K562 (cell line): ENCODE measurements at regions not wholly inside any gene's neighbourhood (a gene's known extent, or its start where the extent isn't known, plus 50 kb on each side); places are given as distances from the start of the nearest gene placed in this dataset.

Experiments
- ATAC-seq: fragments of 200-7000 bp; cut with Tn5 transposase; 3 replicates; pipeline ENCODE4 v1.9.1; 2020; ENCODE audit warnings: moderate library complexity
- BruUV-seq: library from RNA; stranded (reverse); fragments of 400-500 nt; replicated peaks from 2 replicates; lab custom pipeline; 2021; lab: Mats Ljungman, UMichigan
- CTCF ChIA-PET: fragments of 300-600 bp; formaldehyde crosslinking; extraction: SDS; loops from one replicate; lab custom pipeline; 2021; ENCODE audit warnings: low intra/inter-chr PET ratio; lab: Yijun Ruan, JAX
- POLR2A ChIA-PET: fragments of 300-600, 350-650 bp; sonication (Branson Sonifier 250); formaldehyde crosslinking; extraction: SDS; loops from one replicate; lab custom pipeline; 2021; ENCODE audit warnings: antibody characterized with exemption, inconsistent platforms; lab: Yijun Ruan, JAX
- DNase-seq, 4 experiments: peaks; one replicate each; pipeline versions ENCODE4 v3.0.0 to v3.0.0-alpha.2; 2011 to 2018; ENCODE audit warnings: low spot score in 3 of 4, mixed read lengths in 3 of 4; ENCODE audit errors: extremely low read depth in 1 of 4
- FAIRE-seq: peaks from 2 replicates; lab custom pipeline; 2011; peaks lifted over from hg19 to GRCh38; lab: Jason Lieb, UNC
- H2AFZ ChIP-seq: 2 replicates; pipeline ENCODE4 v1.6.0; 2011; ENCODE audit warnings: low read depth, low read length, control low read depth, inconsistent platforms
- H3K27ac ChIP-seq: fragments of 200-600 bp; 3 replicates; pipeline ENCODE4 v1.8.0; 2011; ENCODE audit warnings: low read depth, mild to moderate bottlenecking, control low read depth, inconsistent platforms, low read length, moderate library complexity, mixed read lengths; ENCODE audit errors: extremely low read depth
- H3K27me3 ChIP-seq, 2 experiments: fragments of 300-600 bp in 1 of 2; 2 replicates in 1 of 2; 3 replicates in 1 of 2; pipeline versions ENCODE4 v1.6.0 to v1.8.0; 2011; ENCODE audit warnings: inconsistent platforms in 2 of 2, low read length in 2 of 2, mild to moderate bottlenecking in 1 of 2, mixed read lengths in 1 of 2, moderate library complexity in 1 of 2; ENCODE audit not compliant: control insufficient read depth in 2 of 2, insufficient read depth in 2 of 2
- H3K36me3 ChIP-seq: fragments of 300-600 bp; 3 replicates; pipeline ENCODE4 v1.8.0; 2011; ENCODE audit warnings: mild to moderate bottlenecking, low read length, inconsistent platforms; ENCODE audit not compliant: control insufficient read depth, insufficient read depth
- H3K4me1 ChIP-seq, 2 experiments: fragments of 200-600 bp in 1 of 2; replicated peaks in 1 of 2; 2 replicates in 1 of 2; 3 replicates in 1 of 2; pipeline versions ENCODE4 v1.5.1 to v1.8.0; 2011; ENCODE audit warnings: inconsistent platforms in 2 of 2, low read length in 2 of 2, mild to moderate bottlenecking in 1 of 2, mixed read lengths in 1 of 2, moderate library complexity in 1 of 2; ENCODE audit not compliant: control insufficient read depth in 2 of 2, insufficient read depth in 2 of 2
- H3K4me2 ChIP-seq: 2 replicates; pipeline ENCODE4 v1.6.1; 2011; ENCODE audit warnings: low read length, control low read depth, inconsistent platforms, mixed read lengths; ENCODE audit not compliant: insufficient read depth
- H3K4me3 ChIP-seq: fragments of 200-600 bp; sonication (generic), shearing (Covaris generic); 2 replicates; pipeline ENCODE4 v1.5.1; 2016; ENCODE audit warnings: control low read depth, inconsistent platforms
- H3K79me2 ChIP-seq: fragments of 200-600 bp; 3 replicates; pipeline ENCODE4 v1.8.0; 2011; ENCODE audit warnings: low read length, inconsistent platforms; ENCODE audit not compliant: control insufficient read depth, insufficient read depth
- H3K9ac ChIP-seq, 2 experiments: 2 replicates each; pipeline versions ENCODE4 v1.6.0 to v1.6.1; 2011; ENCODE audit warnings: low read depth in 2 of 2, low read length in 2 of 2, control low read depth in 1 of 2, inconsistent platforms in 1 of 2, mild to moderate bottlenecking in 1 of 2, mixed read lengths in 1 of 2; ENCODE audit not compliant: insufficient read depth in 1 of 2
- H3K9me1 ChIP-seq: one replicate; pipeline ENCODE4 v1.6.0; 2011; ENCODE audit warnings: inconsistent platforms, mild to moderate bottlenecking, low read length, moderate library complexity; ENCODE audit not compliant: control insufficient read depth, insufficient read depth
- H3K9me3 ChIP-seq: replicated peaks from 2 replicates; pipeline ENCODE4 v1.5.1; 2011; ENCODE audit warnings: low read depth, low read length, inconsistent platforms; ENCODE audit not compliant: control insufficient read depth, insufficient read depth
- H4K20me1 ChIP-seq: replicated peaks from 2 replicates; pipeline ENCODE4 v1.6.1; 2011; ENCODE audit warnings: low read length, inconsistent platforms, mixed read lengths; ENCODE audit not compliant: control insufficient read depth, insufficient read depth
- CBFA2T3 ChIP-seq: fragments of 450-650 bp; IDR thresholded peaks from 2 replicates; pipeline ENCODE4 v1.6.1; 2017
- MEF2A ChIP-seq: IDR thresholded peaks from 2 replicates; pipeline ENCODE4 v1.6.1; 2011; ENCODE audit warnings: low read depth, mild to moderate bottlenecking, low read length, moderate library complexity; ENCODE audit not compliant: control insufficient read depth
- MTA1 ChIP-seq: fragments of 450-650 bp; IDR thresholded peaks from 2 replicates; pipeline ENCODE4 v1.6.1; 2017; ENCODE audit warnings: borderline replicate concordance
- NFE2 ChIP-seq: IDR thresholded peaks from 2 replicates; pipeline ENCODE4 v1.6.1; 2014; ENCODE audit warnings: antibody characterized with exemption, low read depth
- NR2C2 ChIP-seq, 2 experiments: fragments of 200-800 bp in 1 of 2; sonication (Bioruptor generic) in 1 of 2; sonication (generic) in 1 of 2; formaldehyde crosslinking in 1 of 2; IDR thresholded peaks; 2 replicates each; pipeline versions ENCODE4 v1.6.1 to v1.8.0; 2016 to 2022; ENCODE audit warnings: mild to moderate bottlenecking in 1 of 2, missing compliant biosample characterization in 1 of 2, missing genetic modification characterization in 1 of 2, missing genetic modification reagents in 1 of 2
- PHB ChIP-seq: fragments of 250-450 bp; sonication (Bioruptor Pico); IDR thresholded peaks from 2 replicates; pipeline ENCODE4 v1.5.0; 2021
- STAG1 ChIP-seq: sonication (generic); formaldehyde crosslinking; IDR thresholded peaks from 2 replicates; pipeline ENCODE4 v1.5.0; 2020; ENCODE audit warnings: missing genetic modification reagents, borderline replicate concordance
- ZNF133 ChIP-seq: fragments of 250-450 bp; sonication (Bioruptor Pico); IDR thresholded peaks from 2 replicates; pipeline ENCODE4 v1.4.0; 2020; ENCODE audit warnings: mild to moderate bottlenecking
- ZNF165 ChIP-seq: fragments of 250-450 bp; sonication (Bioruptor Pico); IDR thresholded peaks from 2 replicates; pipeline ENCODE4 v1.4.0; 2020; ENCODE audit warnings: borderline replicate concordance
- ZNF175 ChIP-seq: fragments of 200-800 bp; sonication (Bioruptor generic); IDR thresholded peaks from 2 replicates; pipeline ENCODE4 v1.6.1; 2016; ENCODE audit warnings: low read depth, mild to moderate bottlenecking, missing genetic modification characterization, missing compliant biosample characterization
- ZNF551 ChIP-seq: fragments of 250-450 bp; sonication (Bioruptor Pico); IDR thresholded peaks from 2 replicates; pipeline ENCODE4 v1.5.0; 2021; ENCODE audit warnings: mild to moderate bottlenecking, moderate library complexity
- WGBS: fragments of 100-300 bp; shearing (Covaris generic); methylation state at CpG from one replicate; pipeline ENCODE4 v1.1.6; 2016; ENCODE audit warnings: low coverage, mixed read lengths; ENCODE audit not compliant: insufficient coverage; ENCODE audit errors: missing lambda C conversion rate; 5-methylcytosine and 5-hydroxymethylcytosine counted together
- in situ Hi-C: fragments of 300-500 bp; cut with MboI; formaldehyde crosslinking; loops from 4 replicates; pipeline ENCODE4 v1.15.0; 2018; ENCODE audit warnings: inconsistent platforms, mixed read lengths
- intact Hi-C: fragments of 100-400 bp; cut with micrococcal nuclease; formaldehyde crosslinking; loops from 2 replicates; pipeline ENCODE4 v1.14.2; 2022
- TF ChIP-seq, protein P1 (sequence below): fragments of 250-450 bp; sonication (Bioruptor Pico); IDR thresholded peaks from 2 replicates; pipeline ENCODE4 v1.8.0; 2021; ENCODE audit warnings: moderate library complexity, mild to moderate bottlenecking, inconsistent platforms

DNA sequence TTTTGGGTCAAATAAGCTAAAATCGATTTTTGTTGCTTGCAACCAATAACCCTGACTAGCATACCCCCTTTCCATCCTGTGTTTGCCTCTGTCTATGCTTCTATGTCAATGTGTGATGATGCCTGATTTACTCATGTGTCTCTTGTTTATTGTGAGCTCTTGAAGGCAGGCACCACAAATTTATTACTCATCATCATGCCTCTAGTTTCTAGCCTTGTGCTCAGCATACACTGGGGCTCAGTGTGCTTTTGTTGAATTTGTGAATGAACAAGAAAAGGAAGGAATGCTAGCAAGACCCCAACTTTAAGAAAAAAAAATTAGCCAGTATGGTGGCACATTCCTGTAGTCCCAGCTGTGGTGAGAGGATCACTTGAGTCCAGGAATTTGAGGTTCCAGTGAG lies 119.1 kb upstream of the GPR139 start:
- Histone ChIP-seq H3K4me2 (no peak overlapping the region), H3K27ac (no peak overlapping the region), H2AFZ (no peak overlapping the region), H3K9me3 (no peaks in the 10 kb centered on the region), H3K79me2 (no peaks in the 10 kb centered on the region), H3K36me3 (no peaks in the 10 kb centered on the region), H4K20me1 (no peaks in the 10 kb centered on the region; the same call in 1 of the 2 replicates), H3K9me1 (no peaks in the 10 kb centered on the region), H3K4me1 (no peaks in the 10 kb centered on the region)
- ATAC-seq: no peak
- DNase-seq: no peak
- FAIRE-seq: no peak
- intact Hi-C loops: no loop called here
- ChIA-PET CTCF (no interaction called here), POLR2A (interaction anchor here (0.6 to 0.7 kb wide), 2 partner anchors 15 to 106 kb away, joined by 3 read pairs; no protein-coding TSS in a partner anchor)
- TF ChIP-seq ZNF165 (no peak), MEF2A (no peak), NFE2 (no peak), STAG1 (CRISPR knock-in tag) (no peak), CBFA2T3 (no peak), ZNF175 (CRISPR knock-in tag) (no peak), ZNF133 (CRISPR knock-in tag) (no peak), MTA1 (no peak), NR2C2 (CRISPR knock-in tag; IDR thresholded peaks at IDR 0.05) (no peak), NR2C2 (tag; IDR thresholded peaks at IDR 0.05) (no peak), PHB (CRISPR knock-in tag) (no peak), ZNF551 (CRISPR knock-in tag) (no peak)
- TF ChIP-seq, protein P1, sequence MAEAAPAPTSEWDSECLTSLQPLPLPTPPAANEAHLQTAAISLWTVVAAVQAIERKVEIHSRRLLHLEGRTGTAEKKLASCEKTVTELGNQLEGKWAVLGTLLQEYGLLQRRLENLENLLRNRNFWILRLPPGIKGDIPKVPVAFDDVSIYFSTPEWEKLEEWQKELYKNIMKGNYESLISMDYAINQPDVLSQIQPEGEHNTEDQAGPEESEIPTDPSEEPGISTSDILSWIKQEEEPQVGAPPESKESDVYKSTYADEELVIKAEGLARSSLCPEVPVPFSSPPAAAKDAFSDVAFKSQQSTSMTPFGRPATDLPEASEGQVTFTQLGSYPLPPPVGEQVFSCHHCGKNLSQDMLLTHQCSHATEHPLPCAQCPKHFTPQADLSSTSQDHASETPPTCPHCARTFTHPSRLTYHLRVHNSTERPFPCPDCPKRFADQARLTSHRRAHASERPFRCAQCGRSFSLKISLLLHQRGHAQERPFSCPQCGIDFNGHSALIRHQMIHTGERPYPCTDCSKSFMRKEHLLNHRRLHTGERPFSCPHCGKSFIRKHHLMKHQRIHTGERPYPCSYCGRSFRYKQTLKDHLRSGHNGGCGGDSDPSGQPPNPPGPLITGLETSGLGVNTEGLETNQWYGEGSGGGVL (CRISPR knock-in tag): no peak
- TF ChIP-seq, all 486 proteins: peak for 0
- BruUV-seq: no TSS peak
- peaks cover 0 to 2% of the 10 kb centered on the region in 2 experiments; a peak in 1 of 5 replicates for H3K27me3 ChIP-seq
- H3K4me3 ChIP-seq: no peak overlapping the region
- H3K9ac ChIP-seq: no peak overlapping the region
- in situ Hi-C loops: no loop called here
- WGBS: 0% methylated on average over 1 of the region's 1 CpG
